Endothelial cell of umbilical vein (primary cell): ENCODE measurements at regions not wholly inside any gene's neighbourhood (a gene's known extent, or its start where the extent isn't known, plus 50 kb on each side); places are given as distances from the start of the nearest gene placed in this dataset.

Source experiments
- BruUV-seq: library from RNA; stranded (reverse); fragments of 400-500 nt; replicated peaks from 2 replicates; lab custom pipeline; 2021; lab: Mats Ljungman, UMichigan
- CTCF ChIA-PET: fragments of 300-600, 350-600 bp; sonication (Branson Sonifier 250); formaldehyde crosslinking; loops from one replicate; lab custom pipeline; 2021; ENCODE audit warnings: antibody characterized with exemption, inconsistent platforms; lab: Charles Lee
- POLR2A ChIA-PET: fragments of 300-600, 350-600 bp; sonication (Branson Sonifier 250); formaldehyde crosslinking; loops from one replicate; lab custom pipeline; 2021; ENCODE audit warnings: antibody characterized with exemption, inconsistent platforms; lab: Charles Lee
- DNase-seq: peaks from one replicate; pipeline ENCODE4 v3.0.0-alpha.2; 2011; ENCODE audit warnings: low read depth, low spot score
- FAIRE-seq: peaks from 2 replicates; lab custom pipeline; 2011; peaks lifted over from hg19 to GRCh38; lab: Jason Lieb, UNC
- H2AFZ ChIP-seq: 2 replicates; pipeline ENCODE4 v1.6.0; 2012; ENCODE audit warnings: low read depth, low read length, control low read depth, inconsistent platforms
- H3K27ac ChIP-seq: 2 replicates; pipeline ENCODE4 v1.5.1; 2011; ENCODE audit warnings: low read depth, mild to moderate bottlenecking, control low read depth, low read length, moderate library complexity; ENCODE audit not compliant: insufficient read depth
- H3K27me3 ChIP-seq, 2 experiments: 2 replicates each; pipeline versions ENCODE4 v1.6.0 to v1.6.1; 2011; ENCODE audit warnings: low read length in 2 of 2, mixed read lengths in 1 of 2; ENCODE audit not compliant: control insufficient read depth in 2 of 2, insufficient read depth in 2 of 2
- H3K36me3 ChIP-seq, 2 experiments: 2 replicates in 1 of 2; 3 replicates in 1 of 2; pipeline ENCODE4 v1.5.1; 2011; ENCODE audit warnings: low read length in 2 of 2, mild to moderate bottlenecking in 1 of 2, moderate library complexity in 1 of 2; ENCODE audit not compliant: control insufficient read depth in 2 of 2, insufficient read depth in 2 of 2; ENCODE audit errors: extremely low read depth in 1 of 2
- H3K4me1 ChIP-seq: 3 replicates; pipeline ENCODE4 v1.5.1; 2011; ENCODE audit warnings: mild to moderate bottlenecking, low read length; ENCODE audit not compliant: control insufficient read depth, insufficient read depth; ENCODE audit errors: extremely low read depth
- H3K4me2 ChIP-seq: 2 replicates; pipeline ENCODE4 v1.6.1; 2011; ENCODE audit warnings: low read length, control low read depth, mixed read lengths; ENCODE audit not compliant: insufficient read depth
- H3K4me3 ChIP-seq, 3 experiments: fragments of 200-600 bp in 1 of 3; sonication (generic), shearing (Covaris generic) in 1 of 3; replicated peaks in 1 of 3; 2 replicates each; pipeline ENCODE4 v1.5.1; 2011 to 2016; ENCODE audit warnings: control low read depth in 3 of 3, low read length in 3 of 3, mild to moderate bottlenecking in 2 of 3, inconsistent platforms in 1 of 3, low read depth in 1 of 3, moderate library complexity in 1 of 3; ENCODE audit not compliant: insufficient read depth in 1 of 3
- H3K79me2 ChIP-seq: 2 replicates; pipeline ENCODE4 v1.6.0; 2012; ENCODE audit warnings: low read length, inconsistent platforms; ENCODE audit not compliant: control insufficient read depth, insufficient read depth
- H3K9ac ChIP-seq: replicated peaks from 2 replicates; pipeline ENCODE3; 2011; ENCODE audit warnings: low read length, control low read depth; ENCODE audit not compliant: insufficient read depth; ENCODE audit errors: extremely low read depth
- H3K9me1 ChIP-seq: replicated peaks from 3 replicates; pipeline ENCODE4 v1.6.0; 2011; ENCODE audit warnings: mild to moderate bottlenecking, low read length; ENCODE audit not compliant: control insufficient read depth, insufficient read depth; ENCODE audit errors: extremely low read depth
- H3K9me3 ChIP-seq: replicated peaks from 2 replicates; pipeline ENCODE4 v1.5.1; 2012; ENCODE audit warnings: low read length, inconsistent platforms; ENCODE audit not compliant: control insufficient read depth, insufficient read depth
- H4K20me1 ChIP-seq: replicated peaks from 2 replicates; pipeline ENCODE3; 2011; ENCODE audit warnings: mild to moderate bottlenecking, low read length; ENCODE audit not compliant: control insufficient read depth, insufficient read depth; ENCODE audit errors: extremely low read depth
- CTCF ChIP-seq, 2 donors: IDR thresholded peaks; 1 replicate in 1 of 2; 2 replicates in 1 of 2; pipeline ENCODE4 v1.5.1; 2011; ENCODE audit warnings: low read length in 2 of 2, mild to moderate bottlenecking in 2 of 2, moderate library complexity in 2 of 2, control low read depth in 1 of 2, inconsistent platforms in 1 of 2, low read depth in 1 of 2; ENCODE audit not compliant: insufficient read depth in 1 of 2; ENCODE audit errors: extremely low read depth in 1 of 2
- FOS ChIP-seq: IDR thresholded peaks from 2 replicates; pipeline ENCODE4 v1.6.1; 2011; ENCODE audit warnings: mild to moderate bottlenecking, low read length, moderate library complexity, borderline replicate concordance; ENCODE audit not compliant: insufficient read depth
- POLR2AphosphoS5 ChIP-seq: IDR thresholded peaks from 2 replicates; pipeline ENCODE4 v1.6.1; 2012; ENCODE audit warnings: low read depth, mild to moderate bottlenecking, control low read depth, low read length, moderate library complexity; ENCODE audit not compliant: insufficient read depth
- dilution Hi-C: fragments of 300-500 bp; cut with MboI; formaldehyde crosslinking; loops from one replicate; pipeline ENCODE4 v1.15.0; 2019; ENCODE audit warnings: low sequenced_read_pairs; ENCODE audit not compliant: extremely low pct_ligation_motif_present
- intact Hi-C: fragments of 100-400 bp; cut with micrococcal nuclease; formaldehyde crosslinking; loops from one replicate; pipeline ENCODE4 v1.10.0; 2022

- POLR2A ChIA-PET, result no interaction called here
- Histone ChIP-seq H4K20me1 (no peaks in the 10 kb centered on the region), H3K9me3 (no peaks in the 10 kb centered on the region), H3K4me3 (no peak overlapping the region), H3K79me2 (no peaks in the 10 kb centered on the region), H3K27ac (no peak overlapping the region), H3K4me1 (peaks cover 3% of the 10 kb centered on the region), H3K4me2 (no peak overlapping the region), H3K9ac (no peak overlapping the region), H3K36me3 (no peaks in the 10 kb centered on the region), H3K9me1 (no peaks in the 10 kb centered on the region), H2AFZ (no peak overlapping the region), H3K27me3 (no peaks in the 10 kb centered on the region)
- CTCF ChIA-PET, result interaction anchor here (0.7 kb wide), 1 partner anchor 17 kb away, joined by 3 read pairs; no protein-coding TSS in a partner anchor
- dilution Hi-C loops, result no loop called here
- intact Hi-C loops, result no loop called here
- TF ChIP-seq POLR2AphosphoS5, result no peak
- peak; percentile 18 for TF ChIP-seq FOS
- FAIRE-seq, result peak; percentile 67
- peak; percentile 1 for DNase-seq
- BruUV-seq, result no TSS peak
Observed at GRCh38 chr13:73254827-73255226, 196.0 kb downstream of the KLF5 start.

- intact Hi-C loops (no loop called here), dilution Hi-C loops (no loop called here)
- Histone ChIP-seq H3K36me3 (no peaks in the 10 kb centered on the region), H3K27ac (no peak overlapping the region), H3K4me3 (no peak overlapping the region), H3K27me3 (no peaks in the 10 kb centered on the region), H3K79me2 (no peaks in the 10 kb centered on the region), H3K4me1 (peaks cover 3% of the 10 kb centered on the region), H2AFZ (no peak overlapping the region), H3K9me1 (no peaks in the 10 kb centered on the region), H3K4me2 (no peak overlapping the region), H4K20me1 (no peaks in the 10 kb centered on the region), H3K9me3 (no peaks in the 10 kb centered on the region), H3K9ac (no peak overlapping the region)
- TF ChIP-seq CTCF (IDR thresholded peaks at IDR 0.05; ENCODE audit: extremely low read depth in 1 of 2, insufficient read depth in 1 of 2, low read depth in 1 of 2, low read length in 2 of 2), result no peak
- FAIRE-seq (no peak), DNase-seq (no peak)
- no TSS peak for BruUV-seq
- CTCF ChIA-PET, result no interaction called here
- POLR2A ChIA-PET, result no interaction called here
Observed at GRCh38 chr13:73251626-73252265, 192.9 kb downstream of the KLF5 start.
